ENCODE measurements at regions not wholly inside any gene's neighbourhood (a gene's known extent, or its start where the extent isn't known, plus 50 kb on each side); places are given as distances from the start of the nearest gene placed in this dataset.
A peak's percentile ranks its signal among the peaks of the same experiment; 100 is the strongest.

- DNase-seq = no peak
These were observed 167.4 kb downstream of the PTPN20 start for GRCh38 chr10:47078393-47079203.

GRCh38 chr10:47079204-47079580 is 168.0 kb downstream of the PTPN20 start:
- no peak for DNase-seq

- DNase-seq = no peak
These were observed 170.0 kb downstream of the PTPN20 start for GRCh38 chr10:47081264-47081663.

DNA sequence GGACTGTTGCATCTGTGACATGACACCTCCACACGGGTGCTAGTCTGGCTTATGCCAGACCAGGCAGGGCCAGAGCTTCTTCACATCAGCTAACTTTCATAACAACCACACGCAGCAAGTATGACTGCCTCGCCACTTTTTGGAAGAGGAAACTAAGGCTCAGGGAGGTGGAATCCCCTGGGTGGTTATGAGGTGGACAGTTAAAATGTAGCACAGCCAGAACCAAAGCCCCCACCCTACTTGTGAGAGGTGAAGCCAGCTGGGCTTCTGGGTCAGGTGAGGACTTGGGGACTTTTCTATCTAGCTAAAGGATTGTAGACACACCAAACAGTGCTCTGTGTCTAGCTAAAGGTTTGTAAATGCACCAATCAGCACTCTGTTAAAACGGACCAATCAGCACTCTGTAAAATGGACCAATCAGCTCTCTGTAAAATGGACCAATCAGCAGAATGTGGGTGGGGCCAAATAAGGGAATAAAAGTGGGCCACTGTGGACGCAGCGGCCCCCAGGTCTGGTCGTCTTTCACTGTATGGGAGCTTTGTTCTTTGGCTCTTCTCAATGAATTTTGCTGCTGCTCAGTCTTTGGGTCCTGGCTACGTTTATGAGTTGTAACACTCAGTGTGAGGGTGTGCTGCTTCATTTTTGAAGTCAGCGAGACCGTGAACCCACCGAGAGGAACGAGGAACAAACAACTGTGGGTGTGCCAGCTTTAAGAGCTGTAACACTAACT is 171.0 kb downstream of the PTPN20 start:
- DNase-seq = no peak

- DNase-seq = no peak
These were observed 176.4 kb downstream of the PTPN20 start for GRCh38 chr10:47087667-47088066.

DNA sequence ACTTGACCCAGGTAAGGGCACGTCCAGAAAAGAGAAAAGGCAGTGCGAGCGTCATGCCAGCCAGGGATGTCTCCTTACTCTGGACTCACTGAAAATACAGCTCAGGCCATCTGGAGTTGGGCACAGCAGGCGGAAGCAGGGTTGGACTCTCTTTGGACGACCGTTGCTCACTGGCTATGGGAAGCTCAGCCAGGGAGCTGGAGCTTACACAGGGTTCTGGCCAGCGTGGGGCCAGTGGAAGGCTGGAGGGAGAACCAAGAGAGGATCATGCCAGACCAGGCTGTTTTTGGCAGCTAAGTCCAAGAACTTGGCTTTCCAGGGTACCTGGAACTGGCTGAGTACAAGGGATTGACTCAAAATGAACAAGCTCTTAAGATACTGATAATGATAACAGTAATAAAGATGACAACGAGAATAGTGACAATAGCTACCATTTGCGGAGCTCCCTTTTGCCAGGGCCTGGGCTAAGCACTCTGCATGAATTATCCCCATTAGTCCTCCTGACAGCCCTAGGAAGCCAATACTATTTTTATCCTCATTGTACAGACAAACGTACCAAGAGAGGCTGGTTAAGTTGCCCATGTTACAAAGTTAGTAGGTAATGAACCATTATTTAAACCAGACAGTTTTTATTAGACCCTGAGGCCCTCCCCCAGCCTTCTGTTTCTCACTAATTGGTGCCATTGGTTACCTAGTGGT is 177.6 kb downstream of the PTPN20 start:
- DNase-seq = no peak

- DNase-seq = no peak
These were observed 178.8 kb downstream of the PTPN20 start for GRCh38 chr10:47090042-47090441.

- DNase-seq = no peak
These were observed 179.7 kb downstream of the PTPN20 start for GRCh38 chr10:47090903-47091302.

GRCh38 chr10:47091421-47091820 is 180.2 kb downstream of the PTPN20 start:
- no peak for DNase-seq

- no peak for DNase-seq
These were observed 181.1 kb downstream of the PTPN20 start for GRCh38 chr10:47092376-47092775.

GRCh38 chr10:47092831-47093230 is 181.6 kb downstream of the PTPN20 start:
- DNase-seq = no peak

DNA sequence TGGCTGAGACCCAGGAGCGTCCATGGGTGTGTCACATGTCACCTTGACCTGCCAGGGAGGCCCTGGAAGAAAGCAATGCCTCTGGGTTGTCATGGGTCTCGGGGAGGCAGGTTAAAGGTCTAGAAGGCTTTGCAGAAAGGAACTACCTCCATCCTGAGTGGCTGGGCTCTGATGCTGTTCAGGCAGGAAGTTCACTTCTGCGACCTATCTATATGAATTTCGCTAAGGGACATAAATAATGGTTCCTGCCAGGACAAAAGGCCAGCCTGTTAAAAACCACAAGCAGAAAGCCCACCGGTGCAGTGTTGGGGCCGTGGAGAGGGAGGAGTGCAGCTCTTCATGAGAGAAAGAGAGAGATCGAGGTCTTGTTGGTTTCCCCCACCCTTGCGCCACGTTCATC is 182.9 kb downstream of the PTPN20 start:
- no peak for DNase-seq

GRCh38 chr10:47094636-47095035 is 183.4 kb downstream of the PTPN20 start:
- no peak for DNase-seq

DNA sequence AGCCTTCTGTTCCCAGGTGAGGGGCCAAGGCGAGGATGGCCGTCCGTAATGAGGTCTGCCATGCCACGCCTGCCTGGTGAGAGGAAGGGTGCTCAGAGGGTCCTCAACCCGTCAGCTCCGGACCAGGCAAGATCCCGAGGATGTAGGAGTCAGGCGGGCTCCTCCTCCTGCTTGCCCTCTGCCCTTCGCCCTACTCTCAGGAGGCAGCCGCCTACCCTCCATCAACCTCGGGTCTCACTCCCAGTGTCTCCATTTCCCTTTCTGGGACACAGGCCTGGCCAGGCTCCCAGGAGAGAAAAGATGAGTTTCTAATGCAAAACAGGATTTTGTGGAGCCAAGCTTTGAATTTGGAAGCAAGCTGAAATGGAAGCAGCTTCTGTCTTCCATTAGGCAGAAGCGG is 184.0 kb downstream of the PTPN20 start:
- DNase-seq = no peak

DNA sequence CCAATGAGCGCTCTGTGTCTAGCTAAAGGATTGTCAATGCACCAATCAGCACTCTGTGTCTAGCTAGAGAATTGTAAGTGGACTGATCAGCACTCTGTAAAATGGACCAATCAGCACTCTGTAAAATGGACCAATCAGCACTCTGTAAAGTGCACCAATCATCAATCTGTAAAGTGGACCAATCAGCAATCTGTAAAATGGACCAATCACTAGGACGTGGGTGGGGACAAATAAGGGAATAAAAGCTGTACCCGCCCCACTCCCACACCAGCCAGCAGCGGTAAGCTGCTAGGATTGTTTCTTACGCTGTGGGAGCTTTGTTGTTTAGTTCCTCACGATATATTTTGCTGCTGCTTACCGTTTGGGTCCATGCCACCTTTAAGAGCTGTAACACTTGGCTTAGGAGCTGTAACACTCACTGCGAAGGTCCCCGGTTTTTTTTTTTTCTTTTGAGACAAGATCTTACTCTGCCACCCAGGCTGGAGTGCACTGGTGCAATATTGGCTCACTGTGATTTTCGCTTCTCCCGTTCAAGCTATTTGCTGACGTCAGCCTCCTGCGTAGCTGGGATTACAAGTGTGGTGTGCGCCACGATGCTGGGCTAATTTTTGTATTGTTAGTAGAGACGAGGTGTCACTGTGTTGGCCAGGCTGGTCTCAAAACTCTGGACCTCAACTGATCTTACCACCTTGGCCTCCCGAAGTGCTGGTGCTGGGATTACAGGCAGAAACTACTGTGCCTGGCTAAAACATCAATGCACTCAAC is 184.8 kb downstream of the PTPN20 start:
- no peak for DNase-seq

DNA sequence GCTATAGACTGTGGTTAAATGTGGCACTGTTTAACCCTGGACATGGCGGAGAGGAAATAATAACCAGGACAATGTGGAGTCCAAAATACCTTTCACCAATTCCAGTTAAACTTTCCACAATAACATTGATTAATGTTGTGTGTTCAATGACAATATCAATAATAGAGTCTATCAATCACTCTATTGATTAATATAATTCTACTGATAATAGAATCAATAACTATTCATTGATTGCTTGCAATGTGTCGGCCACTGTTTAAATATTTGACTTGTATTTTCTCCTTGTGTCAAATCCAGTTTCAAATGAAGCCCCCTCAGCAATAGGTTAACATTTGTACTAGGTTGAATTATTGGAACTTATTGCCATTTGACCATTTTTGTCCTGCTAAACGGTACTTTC is 187.0 kb downstream of the PTPN20 start:
- DNase-seq = no peak

GRCh38 chr10:47098964-47099363 is 187.7 kb downstream of the PTPN20 start:
- DNase-seq = no peak

GRCh38 chr10:47099474-47099873 is 188.2 kb downstream of the PTPN20 start:
- DNase-seq = no peak

- DNase-seq = no peak
These were observed 190.0 kb downstream of the PTPN20 start for GRCh38 chr10:47101196-47101595.

GRCh38 chr10:47101807-47102206 is 190.6 kb downstream of the PTPN20 start:
- no peak for DNase-seq

- DNase-seq = no peak
These were observed 192.9 kb downstream of the PTPN20 start for GRCh38 chr10:47104151-47104605.

DNA sequence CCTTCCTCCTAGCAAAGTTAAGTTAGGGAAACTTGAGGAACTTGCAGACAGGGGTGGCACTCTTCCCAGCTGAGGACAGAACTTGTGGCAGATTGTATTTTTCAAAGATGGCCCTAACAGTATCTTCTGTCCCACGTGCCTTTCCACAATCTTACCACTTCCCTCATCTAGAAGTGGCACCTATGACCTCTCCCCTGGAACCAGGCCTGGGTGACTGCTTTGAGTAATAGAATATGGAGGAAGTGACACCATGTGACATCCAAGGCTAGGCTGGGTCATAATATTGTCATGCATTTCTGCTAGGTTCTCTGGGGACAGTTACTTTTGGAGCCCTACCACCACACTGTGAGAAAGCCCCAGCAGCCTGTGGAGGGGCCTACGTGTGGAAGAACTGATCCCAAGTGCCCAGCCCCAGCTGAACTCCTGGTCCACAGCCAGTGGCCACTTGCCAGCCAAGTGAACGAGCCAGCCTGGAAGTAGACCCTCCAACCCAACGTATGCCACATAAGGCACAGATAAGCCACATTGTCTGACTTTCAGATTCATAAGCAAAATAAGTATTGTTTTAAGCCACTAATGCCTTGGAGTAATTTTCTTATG is 193.7 kb downstream of the PTPN20 start:
- peak; percentile 77 to 89 for DNase-seq
